Suprapubic skin (tissue), 4 donors: ENCODE measurements at regions not wholly inside any gene's neighbourhood (a gene's known extent, or its start where the extent isn't known, plus 50 kb on each side); places are given as distances from the start of the nearest gene placed in this dataset.

Experiments used
- EP300 ChIP-seq: sonication (generic); formaldehyde crosslinking; IDR thresholded peaks from one replicate; pipeline ENCODE4 v1.6.1; 2017; ENCODE audit warnings: antibody characterized with exemption
- POLR2A ChIP-seq, 2 donors: fragments of 450-650 bp; IDR thresholded peaks; one replicate each; pipeline ENCODE4 v1.6.1; 2017; ENCODE audit warnings: antibody characterized with exemption in 2 of 2, mild to moderate bottlenecking in 2 of 2, moderate library complexity in 2 of 2
- POLR2AphosphoS5 ChIP-seq, 3 donors: sonication (generic); formaldehyde crosslinking; IDR thresholded peaks; one replicate each; pipeline ENCODE4 v1.6.1; 2017; ENCODE audit warnings: antibody characterized with exemption in 3 of 3
- TF ChIP-seq, protein P1 (sequence below), 2 donors: fragments of 200-600 bp in 1 of 2; fragments of 450-650 bp in 1 of 2; sonication (generic) in 1 of 2; IDR thresholded peaks; one replicate each; pipeline ENCODE4 v1.5.1; 2016 to 2019; ENCODE audit warnings: antibody characterized with exemption in 2 of 2, mild to moderate bottlenecking in 1 of 2, moderate library complexity in 1 of 2

- TF ChIP-seq, protein P1, sequence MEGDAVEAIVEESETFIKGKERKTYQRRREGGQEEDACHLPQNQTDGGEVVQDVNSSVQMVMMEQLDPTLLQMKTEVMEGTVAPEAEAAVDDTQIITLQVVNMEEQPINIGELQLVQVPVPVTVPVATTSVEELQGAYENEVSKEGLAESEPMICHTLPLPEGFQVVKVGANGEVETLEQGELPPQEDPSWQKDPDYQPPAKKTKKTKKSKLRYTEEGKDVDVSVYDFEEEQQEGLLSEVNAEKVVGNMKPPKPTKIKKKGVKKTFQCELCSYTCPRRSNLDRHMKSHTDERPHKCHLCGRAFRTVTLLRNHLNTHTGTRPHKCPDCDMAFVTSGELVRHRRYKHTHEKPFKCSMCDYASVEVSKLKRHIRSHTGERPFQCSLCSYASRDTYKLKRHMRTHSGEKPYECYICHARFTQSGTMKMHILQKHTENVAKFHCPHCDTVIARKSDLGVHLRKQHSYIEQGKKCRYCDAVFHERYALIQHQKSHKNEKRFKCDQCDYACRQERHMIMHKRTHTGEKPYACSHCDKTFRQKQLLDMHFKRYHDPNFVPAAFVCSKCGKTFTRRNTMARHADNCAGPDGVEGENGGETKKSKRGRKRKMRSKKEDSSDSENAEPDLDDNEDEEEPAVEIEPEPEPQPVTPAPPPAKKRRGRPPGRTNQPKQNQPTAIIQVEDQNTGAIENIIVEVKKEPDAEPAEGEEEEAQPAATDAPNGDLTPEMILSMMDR (IDR thresholded peaks at IDR 0.05) = no peak
- TF ChIP-seq POLR2AphosphoS5 (IDR thresholded peaks at IDR 0.05) (no peak), POLR2A (IDR thresholded peaks at IDR 0.05) (no peak), EP300 (no peak)
These were observed 772.1 kb upstream of the RBFOX1 start for GRCh38 chr16:6560306-6561100.
